ENCODE measurements at regions not wholly inside any gene's neighbourhood (a gene's known extent, or its start where the extent isn't known, plus 50 kb on each side); places are given as distances from the start of the nearest gene placed in this dataset.

DNA sequence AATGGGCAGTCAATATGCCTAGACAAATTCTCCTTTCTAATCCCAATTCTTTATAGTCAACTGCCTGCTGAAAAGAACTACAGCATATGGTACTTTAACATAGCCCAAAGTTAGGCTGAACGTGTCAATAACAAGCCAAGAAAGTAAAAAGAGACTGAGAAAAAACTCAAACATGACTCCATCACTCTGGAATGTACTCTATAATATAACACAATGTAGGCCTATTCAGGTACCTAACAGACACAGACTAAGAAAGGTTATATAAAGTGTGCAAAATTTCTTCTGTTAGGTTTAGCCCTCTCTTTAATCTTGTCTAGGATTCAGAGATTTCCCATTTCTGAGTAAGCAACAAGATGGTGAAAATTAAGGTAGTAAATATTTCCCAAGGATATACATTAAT, 209.7 kb upstream of the PRR16 start:
- in situ Hi-C loops (cut with MboI) (no loop called here), intact Hi-C loops (cut with micrococcal nuclease) (no loop called here)
- WGBS (ENCODE audit: insufficient coverage, low coverage, missing lambda C conversion rate), result 5% methylated on average over 1 of the region's 1 CpG
- H3K27me3 ChIP-seq (ENCODE audit: control insufficient read depth in 2 of 2, insufficient read depth in 2 of 2, low read length in 2 of 2), result no peaks in the 10 kb centered on the region
- H3K79me2 ChIP-seq (ENCODE audit: control insufficient read depth, insufficient read depth, low read length), result no peaks in the 10 kb centered on the region
- ChIA-PET POLR2A (no interaction called here), CTCF (ENCODE audit: low intra/inter-chr PET ratio) (no interaction called here)
- no peaks in the 10 kb centered on the region for H3K36me3 ChIP-seq (ENCODE audit: control insufficient read depth, insufficient read depth, low read length)
- no peak overlapping the region for H3K27ac ChIP-seq (ENCODE audit: extremely low read depth, low read depth, low read length)
- no peaks in the 10 kb centered on the region for H4K20me1 ChIP-seq (replicated peaks; ENCODE audit: control insufficient read depth, insufficient read depth, low read length)
- no peak overlapping the region for H3K4me3 ChIP-seq
- H3K9ac ChIP-seq (ENCODE audit: insufficient read depth in 1 of 2, low read depth in 2 of 2, low read length in 2 of 2), result no peak overlapping the region
- FAIRE-seq, result no peak
- H3K4me1 ChIP-seq (replicated peaks in 1 of 2; ENCODE audit: control insufficient read depth in 2 of 2, insufficient read depth in 2 of 2, low read length in 2 of 2), result no peaks in the 10 kb centered on the region
- TF ChIP-seq BACH1 (tag; IDR thresholded peaks at IDR 0.05) (no peak), MLLT1 (IDR thresholded peaks at IDR 0.05) (no peak)
- no peak overlapping the region for H3K4me2 ChIP-seq (ENCODE audit: insufficient read depth, low read length)
- H2AFZ ChIP-seq (ENCODE audit: low read depth, low read length), result no peak overlapping the region
- no peaks in the 10 kb centered on the region for H3K9me1 ChIP-seq (ENCODE audit: control insufficient read depth, insufficient read depth, low read length)
- ATAC-seq, result no peak
- no TSS peak for BruUV-seq (replicated peaks)
- DNase-seq (ENCODE audit: extremely low read depth in 1 of 4, low spot score in 3 of 4), result no peak
- H3K9me3 ChIP-seq (replicated peaks; ENCODE audit: control insufficient read depth, insufficient read depth, low read depth, low read length), result no peaks in the 10 kb centered on the region

DNA sequence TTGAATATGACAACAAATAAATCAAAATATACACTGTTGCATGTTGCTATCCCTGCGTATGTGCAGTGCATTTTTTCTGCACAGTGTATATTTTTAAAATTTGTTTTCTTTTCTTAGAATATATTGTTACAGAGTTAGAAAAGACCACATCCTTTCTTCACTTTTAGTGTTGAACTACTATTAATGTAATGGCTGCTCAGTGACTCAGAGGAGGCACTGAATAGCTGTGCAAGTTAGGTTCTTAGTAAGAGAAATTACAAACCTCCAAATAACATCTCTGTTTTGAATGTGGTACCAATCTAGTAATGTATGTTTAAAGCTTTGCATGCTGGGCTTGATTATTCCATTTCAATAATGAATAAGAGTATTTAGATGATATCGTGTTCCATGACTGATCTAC, 208.9 kb upstream of the PRR16 start:
- H3K36me3 ChIP-seq (ENCODE audit: control insufficient read depth, insufficient read depth, low read length), result no peaks in the 10 kb centered on the region
- H3K27me3 ChIP-seq (ENCODE audit: control insufficient read depth in 2 of 2, insufficient read depth in 2 of 2, low read length in 2 of 2), result no peaks in the 10 kb centered on the region
- POLR2A ChIA-PET, result no interaction called here
- no peaks in the 10 kb centered on the region for H4K20me1 ChIP-seq (replicated peaks; ENCODE audit: control insufficient read depth, insufficient read depth, low read length)
- no peaks in the 10 kb centered on the region; the same call in 1 of the 2 replicates for H3K9me3 ChIP-seq (replicated peaks; ENCODE audit: control insufficient read depth, insufficient read depth, low read depth, low read length)
- H3K9me1 ChIP-seq (ENCODE audit: control insufficient read depth, insufficient read depth, low read length), result no peaks in the 10 kb centered on the region
- intact Hi-C loops (cut with micrococcal nuclease), result no loop called here
- no peak overlapping the region for H3K9ac ChIP-seq (ENCODE audit: insufficient read depth in 1 of 2, low read depth in 2 of 2, low read length in 2 of 2)
- FAIRE-seq, result no peak
- BruUV-seq (replicated peaks), result no TSS peak
- no peak for ATAC-seq
- no peak overlapping the region for H3K27ac ChIP-seq (ENCODE audit: extremely low read depth, low read depth, low read length)
- H3K4me3 ChIP-seq, result no peak overlapping the region
- H2AFZ ChIP-seq (ENCODE audit: low read depth, low read length), result no peak overlapping the region
- no peaks in the 10 kb centered on the region for H3K79me2 ChIP-seq (ENCODE audit: control insufficient read depth, insufficient read depth, low read length)
- 7% methylated on average over 2 of the region's 2 CpGs for WGBS (ENCODE audit: insufficient coverage, low coverage, missing lambda C conversion rate)
- CTCF ChIA-PET (ENCODE audit: low intra/inter-chr PET ratio), result interaction anchor here (1.2 kb wide), 1 partner anchor 32 kb away, joined by 3 read pairs; no protein-coding TSS in a partner anchor
- no peak overlapping the region for H3K4me2 ChIP-seq (ENCODE audit: insufficient read depth, low read length)
- H3K4me1 ChIP-seq (replicated peaks in 1 of 2; ENCODE audit: control insufficient read depth in 2 of 2, insufficient read depth in 2 of 2, low read length in 2 of 2), result no peaks in the 10 kb centered on the region
- in situ Hi-C loops (cut with MboI), result no loop called here
- DNase-seq (ENCODE audit: extremely low read depth in 1 of 4, low spot score in 3 of 4), result no peak
- no peak for TF ChIP-seq ZNF398 (CRISPR knock-in tag; IDR thresholded peaks at IDR 0.05)
- TF ChIP-seq MEF2A (IDR thresholded peaks at IDR 0.05; ENCODE audit: control insufficient read depth, low read depth, low read length), result no peak
- no peak for TF ChIP-seq GTF2F1 (IDR thresholded peaks at IDR 0.05; ENCODE audit: low read depth, low read length)
- no peak for TF ChIP-seq HDAC3 (IDR thresholded peaks at IDR 0.05; ENCODE audit: borderline replicate concordance, partially characterized antibody)
- TF ChIP-seq ELF4 (CRISPR knock-in tag; IDR thresholded peaks at IDR 0.05), result no peak
- no peak for TF ChIP-seq CBX8 (IDR thresholded peaks at IDR 0.05; ENCODE audit: borderline replicate concordance, extremely low read depth, low read depth, low read length, poor library complexity, severe bottlenecking)
- no peak for TF ChIP-seq CREB5 (CRISPR knock-in tag; IDR thresholded peaks at IDR 0.05)
- no peak for TF ChIP-seq GTF2E2 (tag; IDR thresholded peaks at IDR 0.05)
- no peak for TF ChIP-seq FOXJ3 (CRISPR knock-in tag; IDR thresholded peaks at IDR 0.05)

Measured in K562 (cell line).